ENCODE measurements at regions not wholly inside any gene's neighbourhood (a gene's known extent, or its start where the extent isn't known, plus 50 kb on each side); places are given as distances from the start of the nearest gene placed in this dataset.
"Not testable (repeated sequence)": the region's sequence is repeated elsewhere in the genome, so short reads cannot be mapped to it uniquely, and the experiment has no call there.

DNA sequence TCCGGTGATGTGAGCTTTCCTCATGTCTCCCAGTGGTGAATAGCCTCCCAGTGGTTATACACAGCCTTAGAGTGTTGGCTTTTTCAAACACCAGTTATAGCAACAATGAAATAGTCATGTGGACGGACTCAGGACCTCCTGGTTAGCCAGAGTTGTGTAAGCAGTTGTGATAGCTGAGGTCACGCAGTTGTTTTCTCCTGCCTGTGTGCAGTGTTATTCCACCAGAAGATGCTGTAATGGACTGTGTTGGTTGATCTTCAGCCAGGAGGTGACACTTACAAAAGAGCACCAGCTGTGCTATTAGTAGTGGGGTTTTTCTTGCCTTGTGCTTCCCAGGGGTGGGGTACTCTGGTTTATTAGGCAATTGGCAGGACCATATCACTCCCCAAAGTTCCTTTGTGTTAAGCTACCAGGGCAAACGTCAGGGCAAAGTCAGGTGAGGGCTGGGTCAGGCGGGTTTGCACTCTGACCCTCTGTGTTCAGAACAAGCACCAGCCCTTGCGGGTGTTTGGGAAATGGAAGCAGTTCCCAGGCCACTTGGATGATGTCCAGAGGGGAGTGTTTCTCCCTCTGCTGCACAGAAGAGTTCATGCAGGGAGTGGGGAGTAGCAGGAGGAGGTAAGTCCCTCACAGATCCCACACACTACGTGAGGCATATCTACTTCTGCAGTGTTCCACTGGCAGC lies 252.6 kb downstream of the TMEM47 start:
- no peak for DNase-seq (ENCODE audit: low spot score)

DNA sequence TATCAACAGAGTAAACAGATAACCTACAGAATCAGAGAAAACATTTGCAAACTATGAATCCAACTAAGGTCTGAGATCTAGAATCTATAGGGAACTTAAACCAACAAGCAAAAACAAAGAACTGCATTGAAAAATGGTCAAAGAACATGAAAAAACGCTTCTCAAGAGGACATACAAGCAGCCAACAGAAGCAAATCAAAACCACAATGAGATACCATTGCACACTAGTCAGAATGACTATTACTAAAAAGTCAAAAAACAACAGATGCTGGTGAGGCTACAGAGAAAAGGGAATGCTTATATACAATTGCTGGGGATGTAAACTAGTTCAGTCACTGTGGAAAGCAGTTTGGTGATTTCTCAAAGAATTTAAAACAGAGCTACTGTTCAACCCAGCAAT lies 255.7 kb downstream of the TMEM47 start:
- DNase-seq (ENCODE audit: low spot score), result no peak

DNA sequence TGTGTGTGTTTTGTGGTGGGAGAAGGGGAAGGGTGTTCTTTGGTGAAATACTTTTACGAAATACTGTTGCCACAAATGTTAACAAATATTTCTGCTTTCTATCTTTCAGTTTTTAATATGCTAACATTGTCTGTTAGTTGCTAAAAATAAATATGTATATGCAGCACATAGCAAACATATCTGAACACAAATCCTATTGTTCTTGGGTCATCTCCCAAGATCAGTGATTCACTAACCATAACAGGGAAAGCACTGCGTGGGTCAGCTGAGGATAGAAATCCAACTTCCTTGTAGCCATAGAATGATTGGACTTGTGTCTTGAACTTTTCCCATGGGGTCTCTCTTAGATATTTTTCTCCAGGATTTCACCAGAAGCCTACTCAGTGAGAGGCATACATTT lies 250.3 kb upstream of the FAM47A start:
- DNase-seq (ENCODE audit: low spot score), result peak; percentile 46

DNA sequence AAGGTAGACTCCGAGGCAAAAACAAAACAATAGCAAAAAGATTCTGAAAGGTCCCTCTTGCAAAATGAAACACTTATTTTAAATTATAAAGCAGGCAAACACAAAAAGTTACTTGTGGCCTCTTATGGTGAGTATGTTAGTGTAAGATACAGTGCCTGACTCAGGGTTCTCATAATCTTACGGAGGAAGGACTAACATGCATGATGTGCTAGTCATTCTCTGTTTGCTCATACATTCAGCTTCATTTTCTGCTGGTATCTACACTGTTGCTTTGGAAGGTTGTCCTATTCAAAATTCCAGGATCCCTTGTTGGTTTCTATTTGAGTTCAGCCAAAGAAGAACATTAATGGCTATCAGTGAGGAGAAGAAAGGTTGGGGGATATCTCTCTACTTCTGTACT lies 249.1 kb upstream of the FAM47A start:
- DNase-seq (ENCODE audit: low spot score), result peak; percentile 17

DNA sequence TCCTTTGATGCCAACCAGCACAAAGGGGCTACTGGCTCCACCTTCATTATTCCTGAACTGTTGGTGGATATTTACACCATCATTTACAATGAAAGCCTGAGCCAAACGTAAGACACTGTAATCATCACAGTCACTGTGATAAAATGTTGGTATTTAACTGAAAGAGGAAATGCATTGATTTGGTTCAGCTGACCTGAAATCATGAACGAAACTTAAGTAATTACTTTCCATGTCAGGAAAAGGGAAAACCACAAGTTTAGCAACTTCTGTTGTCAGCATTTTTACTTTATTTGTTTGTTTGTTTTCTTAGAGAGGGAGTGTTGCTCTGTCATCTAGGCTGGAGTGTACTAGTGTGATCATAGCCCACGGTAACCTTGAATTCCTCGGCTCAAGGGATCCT lies 247.8 kb upstream of the FAM47A start:
- no peak for DNase-seq (ENCODE audit: low spot score)

DNA sequence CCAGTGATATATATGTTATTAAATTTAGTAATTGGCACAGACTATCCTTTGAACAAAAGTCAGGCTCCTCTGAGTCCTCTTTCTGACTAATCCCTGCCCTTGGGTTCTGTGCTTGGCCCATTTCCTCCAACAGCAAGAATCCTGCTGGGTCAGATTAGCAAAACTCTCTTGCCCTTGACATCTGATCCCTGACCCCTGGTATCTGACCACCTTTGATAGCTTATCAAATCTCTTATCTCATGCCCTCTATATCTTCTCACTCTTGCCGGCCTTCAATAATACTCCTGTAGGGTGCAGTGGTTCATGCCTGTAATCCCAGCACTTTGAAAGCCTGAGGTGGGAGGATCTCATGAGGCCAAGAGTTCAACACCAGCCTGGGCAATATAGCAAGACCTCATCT lies 245.5 kb upstream of the FAM47A start:
- no peak for DNase-seq (ENCODE audit: low spot score)

DNA sequence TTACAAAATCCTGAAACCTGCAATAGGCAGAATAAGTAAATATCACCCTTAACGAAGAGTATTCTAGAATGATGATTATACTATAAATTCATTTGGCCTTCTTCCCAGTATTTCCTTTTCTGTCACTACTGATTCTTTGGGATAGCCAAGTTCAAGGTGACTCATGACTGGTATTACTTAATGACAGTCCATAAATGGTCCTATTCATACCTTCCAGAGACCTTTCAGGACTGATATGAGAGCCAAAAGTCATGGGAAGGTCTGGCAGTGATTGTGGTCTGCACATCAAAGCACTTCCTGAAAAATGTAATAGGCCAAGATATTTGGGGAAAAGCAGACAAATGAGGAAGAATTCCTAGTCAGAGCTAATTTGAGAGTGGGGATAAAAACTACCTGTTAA lies 239.6 kb upstream of the FAM47A start:
- no peak for DNase-seq (ENCODE audit: low spot score)

DNA sequence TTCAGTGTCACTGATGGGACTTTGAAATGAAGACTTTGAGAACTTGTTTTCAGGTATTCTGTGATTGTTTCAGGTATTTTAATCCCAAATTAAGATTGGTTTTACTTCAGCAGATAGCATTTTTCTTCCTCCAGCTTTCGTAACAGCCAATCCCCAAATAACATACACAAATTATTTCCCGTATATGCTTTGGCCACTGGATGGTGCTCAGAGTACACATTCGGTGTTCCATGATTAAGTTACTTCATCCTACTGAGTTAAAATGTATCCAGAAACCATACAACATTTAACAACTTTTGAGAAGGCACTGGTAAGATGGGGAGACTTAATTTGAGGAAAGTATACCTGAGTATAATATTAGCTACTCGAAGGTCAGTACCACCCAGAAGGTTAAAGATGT lies 233.4 kb upstream of the FAM47A start:
- no peak for DNase-seq (ENCODE audit: low spot score)

DNA sequence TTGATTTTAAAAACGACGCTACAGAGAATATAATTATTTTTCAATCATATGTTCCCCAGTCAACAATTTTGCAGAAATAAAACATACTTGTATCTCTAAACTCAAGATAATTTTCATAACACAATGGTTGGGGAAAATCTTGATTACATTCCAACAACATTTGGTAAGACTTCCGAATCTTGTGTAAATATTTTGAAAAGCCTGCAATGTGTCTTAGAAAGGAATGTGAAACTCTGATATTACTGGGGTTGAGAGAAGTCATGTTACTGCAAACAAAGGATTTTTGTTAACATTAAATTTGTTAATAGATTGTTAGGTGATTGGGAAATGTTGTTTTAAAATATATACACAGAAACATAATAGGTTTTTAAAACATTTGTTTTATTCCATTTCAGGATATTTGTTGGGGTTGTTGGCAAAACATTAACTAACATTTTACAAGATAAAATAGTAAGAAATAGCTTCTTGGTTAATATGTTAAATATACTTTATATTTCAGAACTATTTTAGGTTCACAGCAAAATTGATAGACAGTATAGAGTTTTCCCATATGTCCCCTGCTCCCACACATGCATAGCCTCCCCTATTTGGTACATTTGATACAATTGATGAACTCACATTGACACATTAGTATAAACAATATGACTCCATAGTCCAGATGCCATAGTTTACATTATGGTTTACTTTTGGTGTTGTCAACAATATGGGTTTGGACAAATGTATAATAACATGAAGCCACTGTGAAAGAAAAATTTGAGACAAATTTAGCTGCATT lies 218.6 kb upstream of the FAM47A start:
- DNase-seq (ENCODE audit: low spot score), result no peak

DNA sequence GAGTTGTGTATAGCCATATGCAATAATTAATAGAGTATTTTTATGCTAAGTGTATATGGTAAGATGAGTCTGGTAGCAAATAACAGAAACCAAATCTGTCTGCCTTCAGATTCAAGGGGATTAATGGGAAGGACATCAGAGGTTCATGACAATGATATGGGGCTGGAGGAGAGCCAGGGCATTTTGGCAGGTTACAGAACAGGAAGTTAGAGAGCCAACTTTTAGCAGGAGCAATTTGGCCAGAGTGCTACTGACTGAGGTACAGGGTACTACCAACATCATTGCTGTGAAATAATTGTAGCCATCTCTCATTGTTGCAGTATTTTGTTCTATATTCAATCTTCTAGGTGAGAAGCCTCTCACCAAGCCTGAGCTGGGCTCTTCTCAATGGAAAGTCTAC lies 210.9 kb upstream of the FAM47A start:
- DNase-seq (ENCODE audit: low spot score), result no peak

DNA sequence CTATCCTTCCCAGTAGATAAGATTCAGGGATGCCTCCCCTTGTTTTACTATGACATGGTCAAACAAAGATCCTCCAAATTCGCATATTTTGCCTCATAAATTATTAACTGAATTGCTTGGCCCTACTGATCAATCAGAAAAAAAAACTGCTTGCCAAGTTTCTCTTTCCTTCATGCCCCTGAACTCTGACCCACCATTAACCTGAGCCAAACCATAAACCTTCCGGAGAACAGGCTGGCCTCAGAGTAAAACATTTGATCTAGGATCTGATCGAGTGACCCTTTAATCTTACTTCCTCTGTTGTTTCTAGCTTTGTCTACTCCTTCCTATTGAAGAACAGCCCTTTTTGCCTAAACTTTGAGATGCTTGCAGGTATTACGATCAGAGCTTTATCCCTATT lies 209.7 kb upstream of the FAM47A start:
- no peak for DNase-seq (ENCODE audit: low spot score)

DNA sequence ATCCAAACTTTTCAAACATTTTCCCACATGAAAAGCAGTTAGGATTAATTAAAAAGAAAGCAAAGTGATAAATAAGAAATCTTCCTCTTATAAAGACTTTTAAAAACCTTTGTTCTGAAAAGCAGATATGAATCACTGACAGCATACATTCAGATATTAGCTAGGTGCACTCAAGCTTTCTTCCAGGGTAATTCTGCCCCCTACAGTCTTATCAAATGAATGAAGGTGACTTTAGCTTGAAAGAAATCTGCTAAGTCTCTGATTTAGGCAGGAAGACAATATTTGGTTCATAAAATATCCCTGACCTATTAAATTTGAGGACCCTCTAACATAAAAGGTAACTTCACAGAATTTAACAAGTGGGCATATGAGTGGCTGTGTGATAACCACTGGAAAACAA lies 209.1 kb upstream of the FAM47A start:
- DNase-seq (ENCODE audit: low spot score), result no peak

DNA sequence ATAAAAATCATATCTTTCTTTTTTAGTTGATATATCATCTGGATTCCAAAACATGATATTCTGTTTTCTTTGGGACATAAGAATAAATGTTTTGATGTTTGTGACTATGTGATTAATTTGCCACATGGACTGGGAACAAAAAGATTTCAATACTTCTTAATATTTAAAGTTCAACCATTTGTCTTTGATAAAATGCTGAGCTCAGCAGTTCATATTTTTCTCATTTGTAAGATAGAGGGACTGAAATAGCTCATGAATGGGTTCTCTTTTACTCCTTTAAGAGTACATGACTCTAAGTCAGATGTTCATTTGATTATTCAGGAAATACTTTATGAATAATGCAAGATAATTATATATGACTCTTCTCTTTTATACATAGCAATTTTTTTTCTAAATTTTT lies 205.9 kb upstream of the FAM47A start:
- no peak for DNase-seq (ENCODE audit: low spot score)

DNA sequence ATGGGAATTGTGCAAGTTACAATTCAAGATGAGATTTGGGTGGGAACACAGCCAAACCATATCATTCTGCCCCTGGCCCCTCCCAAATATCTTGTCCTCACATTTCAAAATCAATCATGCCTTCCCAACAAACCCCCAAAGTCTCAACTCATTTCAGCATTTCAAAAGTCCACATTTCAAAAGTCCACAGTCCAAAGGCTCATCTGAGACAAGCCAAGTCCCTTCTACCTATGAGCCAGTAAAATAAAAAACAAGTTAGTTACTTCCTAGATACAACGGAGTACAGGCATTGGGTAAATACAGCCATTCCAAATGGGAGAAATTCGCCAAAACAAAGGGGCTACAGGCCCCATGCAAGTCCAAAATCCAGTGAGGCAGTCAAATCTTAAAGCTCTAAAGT lies 203.3 kb upstream of the FAM47A start:
- not testable (repeated sequence) for DNase-seq (ENCODE audit: low spot score)

DNA sequence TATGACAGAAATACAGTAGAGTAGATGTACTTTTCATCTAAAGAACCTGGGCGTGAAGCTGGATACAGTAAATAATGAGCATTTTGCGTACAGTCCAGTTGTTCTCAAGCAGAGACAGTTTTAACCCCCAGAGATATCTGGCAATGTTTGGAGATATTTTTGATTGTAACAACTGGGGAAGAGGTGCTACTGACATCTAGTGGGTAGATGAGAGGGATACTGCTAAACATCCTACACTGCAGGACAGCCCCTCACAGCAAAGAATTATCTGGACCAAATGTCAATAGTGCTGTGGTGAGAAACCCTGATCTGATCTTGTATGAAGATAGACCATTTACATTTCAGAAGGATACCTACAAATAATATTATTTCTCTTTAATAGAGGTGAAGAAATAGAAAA lies 200.2 kb upstream of the FAM47A start:
- no peak for DNase-seq (ENCODE audit: low spot score)

DNA sequence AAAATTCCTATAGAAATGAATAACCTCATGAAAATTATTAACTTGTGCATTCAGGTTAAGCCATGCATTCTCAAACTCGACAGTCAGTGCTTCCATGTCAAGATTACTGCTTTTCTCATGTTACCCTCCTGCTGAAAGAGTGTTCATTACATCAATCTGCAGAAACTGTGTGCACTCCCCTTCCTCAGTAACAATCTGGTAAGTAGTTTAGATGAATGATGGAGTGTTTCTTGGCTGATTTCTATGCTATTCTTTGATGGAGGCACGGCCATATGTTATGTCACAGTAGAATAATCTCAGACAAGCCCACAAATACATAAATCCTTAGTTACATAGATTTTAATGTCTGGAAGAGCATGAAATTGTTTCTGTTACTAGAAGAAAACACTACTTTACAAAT lies 193.3 kb upstream of the FAM47A start:
- DNase-seq (ENCODE audit: low spot score), result no peak

DNA sequence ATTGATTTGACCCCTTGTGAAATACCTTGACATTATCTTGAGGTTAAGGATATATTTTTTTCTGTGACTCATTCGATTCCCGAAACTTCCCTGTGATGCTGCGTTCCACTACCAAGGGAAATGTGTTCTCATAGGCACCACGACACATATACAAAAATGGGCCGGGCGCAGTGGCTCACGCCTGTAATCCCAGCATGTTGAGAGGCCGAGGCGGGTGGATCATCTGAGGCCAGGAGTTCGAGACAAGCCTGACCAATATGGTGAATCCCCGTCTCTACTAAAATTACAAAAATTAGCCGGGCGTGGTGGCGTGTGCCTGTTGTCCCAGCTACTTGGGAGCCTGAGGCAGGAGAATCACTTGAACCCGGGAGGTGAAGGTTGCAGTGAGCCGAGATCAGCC lies 188.3 kb upstream of the FAM47A start:
- not testable (repeated sequence) for DNase-seq (ENCODE audit: low spot score)

DNA sequence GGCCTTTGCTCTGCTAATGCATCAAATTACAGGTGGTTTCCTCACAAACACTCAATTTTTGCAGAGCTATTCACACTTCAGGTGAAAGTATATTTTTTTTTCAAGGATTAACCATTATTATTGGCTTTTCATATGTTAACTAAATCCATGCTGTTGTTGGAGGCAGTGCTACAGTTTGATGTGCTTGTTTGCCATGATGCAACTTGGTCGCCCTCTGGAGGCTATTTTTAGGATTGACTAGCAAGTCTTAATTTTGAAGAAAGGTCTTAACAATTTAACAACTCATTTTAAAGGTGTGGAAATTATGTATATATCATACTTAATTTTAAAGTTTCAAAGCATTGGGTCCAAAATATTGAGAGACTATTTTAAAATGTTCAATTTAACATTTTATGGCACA lies 168.8 kb upstream of the FAM47A start:
- peak; percentile 1 for DNase-seq (ENCODE audit: low spot score)

DNA sequence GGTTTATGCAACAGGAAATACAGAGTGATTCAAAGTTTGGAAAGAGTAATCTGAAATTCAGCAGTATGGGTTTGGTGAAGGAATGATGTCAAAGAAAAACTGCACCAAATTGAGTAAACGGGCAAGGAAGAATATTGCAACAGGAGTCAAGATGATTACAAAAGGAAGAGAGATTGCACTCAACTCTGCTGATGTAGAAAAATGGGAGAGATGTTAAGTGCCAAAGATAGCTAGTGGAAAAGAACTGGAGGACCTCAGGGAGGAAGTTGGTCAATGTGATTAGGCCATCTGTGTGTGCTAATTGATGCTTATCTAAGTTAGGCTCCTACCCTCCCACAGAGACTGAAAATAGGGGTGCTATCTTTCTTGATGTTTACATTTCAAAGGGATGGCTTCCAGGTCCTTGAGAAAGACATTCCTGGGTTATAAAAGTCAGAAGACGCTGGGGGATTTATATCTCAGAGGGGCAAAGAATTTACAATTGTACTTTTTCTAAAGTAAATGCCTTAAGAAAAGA lies 167.4 kb upstream of the FAM47A start:
- no peak for DNase-seq (ENCODE audit: low spot score)

DNA sequence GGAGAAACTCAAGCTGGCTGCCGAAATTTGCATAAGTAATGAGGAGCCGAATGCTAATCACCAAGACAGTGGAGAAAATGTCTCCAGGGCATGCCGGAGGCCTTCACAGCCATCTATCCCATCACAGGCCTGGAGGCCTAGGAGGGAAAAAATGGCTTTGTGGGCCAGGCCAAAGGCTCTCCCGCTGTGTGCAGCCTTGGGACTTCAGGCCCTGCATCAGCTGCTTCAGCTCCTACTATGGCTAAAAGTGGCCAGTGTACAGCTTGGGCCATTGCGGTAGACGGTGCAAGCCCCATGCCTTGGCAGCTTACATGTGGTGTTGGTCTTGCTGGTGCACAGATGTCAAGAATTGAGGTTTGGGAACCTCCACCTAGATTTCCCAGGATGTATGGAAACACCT lies 162.6 kb upstream of the FAM47A start:
- DNase-seq (ENCODE audit: low spot score), result no peak

DNA sequence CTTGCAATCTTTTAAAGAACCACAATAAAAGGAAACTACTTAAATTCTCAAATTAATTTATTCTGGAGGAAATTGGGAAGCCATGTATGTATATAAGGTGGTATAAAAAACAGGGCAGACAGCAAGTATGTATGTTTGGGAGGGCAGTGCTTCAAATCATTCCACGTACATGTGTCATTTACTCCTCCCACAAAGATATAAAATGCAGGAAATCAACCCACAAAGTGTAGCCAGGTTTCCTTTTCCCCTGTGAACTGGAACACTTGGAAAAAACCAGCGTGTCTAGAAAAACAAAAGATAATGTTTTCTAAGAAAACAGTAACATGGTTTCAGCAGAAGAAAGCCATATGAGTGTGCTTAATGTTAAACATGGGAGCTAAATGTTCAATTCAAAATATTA lies 156.7 kb upstream of the FAM47A start:
- DNase-seq (ENCODE audit: low spot score), result no peak

DNA sequence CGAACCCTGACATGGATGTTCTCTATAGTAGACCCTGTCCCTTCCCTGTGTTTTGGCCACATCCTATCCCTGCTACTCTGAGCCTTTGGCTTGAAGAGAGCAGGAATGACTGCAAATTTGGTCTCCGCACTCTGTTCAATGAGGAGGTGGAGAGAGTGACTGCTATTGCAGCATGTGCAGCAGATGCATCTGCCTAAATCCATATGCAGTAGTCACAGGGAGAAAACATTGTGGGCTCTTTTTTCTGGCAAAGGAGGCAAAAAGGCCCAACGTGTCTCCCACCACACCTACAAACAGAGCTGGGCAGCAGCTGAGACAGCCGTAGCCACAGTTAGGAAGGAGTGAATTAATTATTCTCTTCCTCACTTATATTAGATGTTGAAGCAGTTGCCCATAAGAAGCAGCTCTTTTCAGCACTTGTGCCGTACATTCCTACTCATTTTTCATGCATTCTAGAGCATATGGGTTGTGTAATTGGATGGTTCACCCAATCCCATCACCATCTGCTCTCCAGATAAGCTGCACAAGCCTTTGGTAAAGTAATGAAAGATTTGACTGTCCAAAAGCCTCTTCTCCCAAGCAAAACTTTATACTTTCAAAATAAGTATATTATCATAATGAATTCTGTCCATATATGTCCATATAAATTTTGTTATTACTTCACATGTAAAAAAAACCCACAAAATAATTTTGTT lies 147.9 kb upstream of the FAM47A start:
- no peak for DNase-seq (ENCODE audit: low spot score)

DNA sequence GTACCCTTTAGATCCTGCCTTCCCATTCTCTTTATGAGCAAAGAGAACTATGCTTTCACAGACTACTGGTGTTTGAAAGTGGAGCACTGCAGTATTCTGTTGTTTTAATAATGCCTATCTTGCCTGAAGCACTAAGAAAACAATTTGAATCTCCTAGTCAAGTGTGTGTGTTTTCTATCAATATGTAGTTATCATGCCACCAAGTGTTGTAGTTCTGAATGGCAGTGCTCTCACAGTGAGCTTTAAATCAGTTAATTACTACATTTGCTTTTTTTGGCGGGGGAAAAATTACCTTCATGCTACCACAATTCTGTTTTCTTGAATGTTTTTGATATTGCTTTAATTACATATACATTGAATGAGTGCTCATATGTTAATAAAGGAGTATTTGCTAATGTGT lies 143.6 kb upstream of the FAM47A start:
- DNase-seq (ENCODE audit: low spot score), result no peak
